HEK293T (cell line): ENCODE measurements at regions not wholly inside any gene's neighbourhood (a gene's known extent, or its start where the extent isn't known, plus 50 kb on each side); places are given as distances from the start of the nearest gene placed in this dataset.
A peak's percentile ranks its signal among the peaks of the same experiment; 100 is the strongest.
"Not testable (repeated sequence)": the region's sequence is repeated elsewhere in the genome, so short reads cannot be mapped to it uniquely, and the experiment has no call there.

ENCODE experiments used
- CTCF ChIA-PET: fragments of 350-600 bp; formaldehyde crosslinking; extraction: SDS; loops from one replicate; lab custom pipeline; 2021; ENCODE audit warnings: antibody characterized with exemption, inconsistent platforms; lab: Yijun Ruan, JAX
- POLR2A ChIA-PET: fragments of 350-600 bp; formaldehyde crosslinking; extraction: SDS; loops from one replicate; lab custom pipeline; 2020; ENCODE audit warnings: antibody characterized with exemption, inconsistent platforms; lab: Yijun Ruan, JAX
- DNase-seq: peaks from one replicate; pipeline ENCODE4 v3.0.0; 2012; ENCODE audit warnings: mixed read lengths; ENCODE audit errors: extremely low spot score
- ARNT ChIP-seq: fragments of 450-650 bp; IDR thresholded peaks from 2 replicates; pipeline ENCODE4 v1.6.1; 2017; ENCODE audit warnings: mild to moderate bottlenecking
- BHLHE40 ChIP-seq: fragments of 450-650 bp; IDR thresholded peaks from 2 replicates; pipeline ENCODE4 v1.6.1; 2016; ENCODE audit warnings: mild to moderate bottlenecking, moderate library complexity, borderline replicate concordance
- CTBP1 ChIP-seq: fragments of 450-650 bp; IDR thresholded peaks from 2 replicates; pipeline ENCODE4 v1.6.1; 2016; ENCODE audit warnings: borderline replicate concordance
- ELF4 ChIP-seq: fragments of 450-650 bp; IDR thresholded peaks from 2 replicates; pipeline ENCODE4 v1.6.1; 2017; ENCODE audit warnings: antibody characterized with exemption
- FOXA1 ChIP-seq: fragments of 450-650 bp; IDR thresholded peaks from 2 replicates; pipeline ENCODE4 v1.6.1; 2016; ENCODE audit warnings: mild to moderate bottlenecking
- FOXK2 ChIP-seq: fragments of 450-650 bp; IDR thresholded peaks from 2 replicates; pipeline ENCODE4 v1.6.1; 2016; ENCODE audit warnings: mild to moderate bottlenecking
- FOXM1 ChIP-seq: fragments of 450-650 bp; IDR thresholded peaks from 2 replicates; pipeline ENCODE4 v1.6.1; 2017; ENCODE audit warnings: mild to moderate bottlenecking, borderline replicate concordance
- HDGF ChIP-seq: fragments of 450-650 bp; IDR thresholded peaks from 2 replicates; pipeline ENCODE4 v1.6.1; 2017; ENCODE audit warnings: antibody characterized with exemption, borderline replicate concordance
- L3MBTL2 ChIP-seq: fragments of 450-650 bp; conservative IDR thresholded peaks from 2 replicates; pipeline ENCODE4 v1.6.1; 2016; ENCODE audit warnings: mild to moderate bottlenecking
- LEF1 ChIP-seq: fragments of 450-650 bp; IDR thresholded peaks from 2 replicates; pipeline ENCODE4 v1.6.1; 2017; ENCODE audit warnings: mild to moderate bottlenecking, borderline replicate concordance
- NFRKB ChIP-seq: fragments of 450-650 bp; IDR thresholded peaks from 2 replicates; pipeline ENCODE4 v1.6.1; 2016; ENCODE audit warnings: mild to moderate bottlenecking, moderate library complexity
- PKNOX1 ChIP-seq: fragments of 450-650 bp; IDR thresholded peaks from 2 replicates; pipeline ENCODE4 v1.6.1; 2016
- SP1 ChIP-seq: fragments of 450-650 bp; IDR thresholded peaks from 2 replicates; pipeline ENCODE4 v1.6.1; 2017
- SUZ12 ChIP-seq: fragments of 450-650 bp; IDR thresholded peaks from 2 replicates; pipeline ENCODE4 v1.6.1; 2016; ENCODE audit warnings: mild to moderate bottlenecking
- TARDBP ChIP-seq: fragments of 450-650 bp; IDR thresholded peaks from 2 replicates; pipeline ENCODE4 v1.6.1; 2016
- ZNF384 ChIP-seq: fragments of 450-650 bp; IDR thresholded peaks from 2 replicates; pipeline ENCODE4 v1.6.1; 2016

GRCh38 chr2:153657651-153658050, 179.1 kb upstream of the RPRM start:
- CTCF ChIA-PET: no interaction called here
- no peak for DNase-seq
- no peak for TF ChIP-seq ARNT
- TF ChIP-seq FOXK2: no peak
- POLR2A ChIA-PET: no interaction called here

GRCh38 chr2:153661801-153662200, 183.2 kb upstream of the RPRM start:
- DNase-seq: no peak
- ChIA-PET CTCF (no interaction called here), POLR2A (no interaction called here)
- TF ChIP-seq PKNOX1 (no peak), HDGF (no peak), BHLHE40 (no peak), ELF4 (no peak), ZNF384 (no peak), L3MBTL2 (no peak), NFRKB (no peak), SP1 (no peak), FOXK2 (no peak)

- ChIA-PET CTCF (no interaction called here), POLR2A (no interaction called here)
- DNase-seq: no peak
- no peak for TF ChIP-seq SP1
- TF ChIP-seq FOXA1: no peak
- TF ChIP-seq BHLHE40: no peak
- TF ChIP-seq PKNOX1: peak; percentile 89
- no peak for TF ChIP-seq TARDBP
- TF ChIP-seq HDGF: no peak
- TF ChIP-seq L3MBTL2: peak; percentile 32; the same call in 1 of the 2 replicates
Measured at GRCh38 chr2:153663371-153663770, 184.8 kb upstream of the RPRM start.

- POLR2A ChIA-PET, CTCF ChIA-PET, DNase-seq: not testable (repeated sequence)
Measured at GRCh38 chr2:153664009-153664408, 185.4 kb upstream of the RPRM start.

- ChIA-PET CTCF (no interaction called here), POLR2A (no interaction called here)
- no peak for DNase-seq
- TF ChIP-seq LEF1 (no peak), CTBP1 (no peak)
Measured at GRCh38 chr2:153667475-153667874, 188.9 kb upstream of the RPRM start.

GRCh38 chr2:153668923-153669322, 190.4 kb upstream of the RPRM start:
- DNase-seq: no peak
- CTCF ChIA-PET: no interaction called here
- POLR2A ChIA-PET: no interaction called here
- TF ChIP-seq L3MBTL2 (no peak), NFRKB (no peak), LEF1 (no peak), FOXK2 (no peak), SUZ12 (no peak), FOXM1 (no peak), ARNT (no peak), HDGF (no peak), BHLHE40 (no peak), TARDBP (no peak), ELF4 (no peak), FOXA1 (no peak), CTBP1 (no peak), PKNOX1 (no peak), ZNF384 (no peak), SP1 (no peak)

- no peak for DNase-seq
- POLR2A ChIA-PET: no interaction called here
- CTCF ChIA-PET: interaction anchor here (0.6 kb wide), 1 partner anchor 63 kb away, joined by 3 read pairs; no protein-coding TSS in a partner anchor
- TF ChIP-seq LEF1: no peak
- TF ChIP-seq ELF4: no peak
- TF ChIP-seq ARNT: no peak
- TF ChIP-seq SUZ12: no peak
- no peak for TF ChIP-seq BHLHE40
- no peak for TF ChIP-seq FOXK2
- no peak for TF ChIP-seq FOXA1
- TF ChIP-seq FOXM1: no peak
- TF ChIP-seq TARDBP: no peak
- no peak for TF ChIP-seq CTBP1
- TF ChIP-seq L3MBTL2: no peak
- TF ChIP-seq SP1: no peak
- no peak for TF ChIP-seq NFRKB
- TF ChIP-seq HDGF: no peak
Measured at GRCh38 chr2:153710128-153710527, 161.6 kb upstream of the GALNT13 start.
